ENCODE measurements at regions not wholly inside any gene's neighbourhood (a gene's known extent, or its start where the extent isn't known, plus 50 kb on each side); places are given as distances from the start of the nearest gene placed in this dataset.

DNA sequence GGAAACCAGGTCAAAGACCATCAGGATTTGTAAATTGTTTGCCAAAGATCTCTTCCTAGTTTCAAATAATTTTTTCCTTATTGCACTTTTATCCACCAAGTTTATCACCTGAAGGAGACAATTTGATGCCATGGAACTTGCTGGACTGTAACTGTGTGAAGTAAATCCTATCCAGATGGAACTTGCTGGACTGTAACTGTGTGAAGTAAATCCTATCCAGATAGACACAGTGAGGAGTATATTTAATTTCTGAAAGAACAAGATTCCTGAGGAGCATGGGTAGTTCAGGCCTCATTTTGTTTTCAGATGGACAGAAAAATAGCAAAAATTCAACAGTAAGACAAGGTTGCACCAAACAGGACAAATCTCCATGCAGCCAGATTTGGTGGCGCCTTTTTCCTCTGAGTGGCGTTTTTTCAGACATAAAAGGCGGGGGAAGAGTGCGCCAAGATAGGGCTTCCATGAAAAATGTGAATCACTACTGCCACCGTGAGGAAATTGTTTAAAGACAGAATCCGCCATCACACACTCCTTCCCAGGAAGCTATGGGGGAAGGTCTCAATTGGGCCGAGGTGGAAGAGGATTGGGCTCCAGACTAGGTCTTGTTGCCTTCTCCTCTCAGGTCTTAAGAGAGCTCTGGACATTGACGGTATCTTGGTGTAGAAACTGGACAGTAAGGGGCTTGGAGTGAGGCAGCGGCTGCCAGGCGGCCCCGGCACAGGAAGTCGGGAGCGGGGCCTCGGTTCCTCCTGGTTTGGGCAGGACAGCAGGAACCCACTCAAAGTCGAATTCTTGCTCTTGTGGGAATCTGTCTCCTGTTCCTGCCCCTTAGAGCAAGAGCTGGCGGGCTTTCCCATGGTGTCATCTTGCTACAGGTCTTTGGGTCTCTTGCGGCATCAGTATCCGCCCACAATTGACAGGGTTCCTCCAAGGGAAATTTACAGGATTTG, 234.7 kb downstream of the OR13H1 start:
- no peaks in the 10 kb centered on the region for H3K79me2 ChIP-seq (ENCODE audit: insufficient read depth, low read length)
- DNase-seq (ENCODE audit: low spot score): no peak
- H3K4me2 ChIP-seq (ENCODE audit: low read depth, low read length): no peak overlapping the region
- H3K9me3 ChIP-seq (ENCODE audit: low read length): no peaks in the 10 kb centered on the region
- no peak overlapping the region for H2AFZ ChIP-seq (ENCODE audit: low read length)
- ChIA-PET POLR2A (no interaction called here), CTCF (ENCODE audit: low intra/inter-chr PET ratio, low total read pairs) (no interaction called here)
- H3K36me3 ChIP-seq (replicated peaks in 1 of 2; ENCODE audit: control insufficient read depth in 1 of 2, insufficient read depth in 2 of 2, low read length in 2 of 2): peaks cover 4 to 8% of the 10 kb centered on the region in 2 experiments; a peak in 4 of 5 replicates
- BruUV-seq (replicated peaks): no TSS peak
- H3K9ac ChIP-seq (ENCODE audit: insufficient read depth, low read depth, low read length): no peak overlapping the region
- in situ Hi-C loops (cut with HindIII; ENCODE audit: extremely low pct_ligation_motif_present, low pct_unique_long_range_greater_than_20kb) (no loop called here), intact Hi-C loops (cut with micrococcal nuclease; ENCODE audit: unreplicated experiment) (no loop called here)
- H3K27me3 ChIP-seq (ENCODE audit: control insufficient read depth in 1 of 2, insufficient read depth in 2 of 2, low read length in 2 of 2): no peaks in the 10 kb centered on the region
- H4K20me1 ChIP-seq (ENCODE audit: insufficient read depth, low read length): no peaks in the 10 kb centered on the region
- TF ChIP-seq NAIF1 (CRISPR knock-in tag; IDR thresholded peaks at IDR 0.05; ENCODE audit: borderline replicate concordance): no peak
- no peak for TF ChIP-seq FOXA1 (IDR thresholded peaks at IDR 0.05)
- no peak for TF ChIP-seq FOXA1 (CRISPR knock-in tag; IDR thresholded peaks at IDR 0.05)
- no peak for TF ChIP-seq ZBTB42 (CRISPR knock-in tag; IDR thresholded peaks at IDR 0.05)
- TF ChIP-seq, protein P1, sequence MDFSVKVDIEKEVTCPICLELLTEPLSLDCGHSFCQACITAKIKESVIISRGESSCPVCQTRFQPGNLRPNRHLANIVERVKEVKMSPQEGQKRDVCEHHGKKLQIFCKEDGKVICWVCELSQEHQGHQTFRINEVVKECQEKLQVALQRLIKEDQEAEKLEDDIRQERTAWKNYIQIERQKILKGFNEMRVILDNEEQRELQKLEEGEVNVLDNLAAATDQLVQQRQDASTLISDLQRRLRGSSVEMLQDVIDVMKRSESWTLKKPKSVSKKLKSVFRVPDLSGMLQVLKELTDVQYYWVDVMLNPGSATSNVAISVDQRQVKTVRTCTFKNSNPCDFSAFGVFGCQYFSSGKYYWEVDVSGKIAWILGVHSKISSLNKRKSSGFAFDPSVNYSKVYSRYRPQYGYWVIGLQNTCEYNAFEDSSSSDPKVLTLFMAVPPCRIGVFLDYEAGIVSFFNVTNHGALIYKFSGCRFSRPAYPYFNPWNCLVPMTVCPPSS (IDR thresholded peaks at IDR 0.05): no peak
- TF ChIP-seq CBX2 (IDR thresholded peaks at IDR 0.05; ENCODE audit: low read depth, low read length): no peak
- TF ChIP-seq CBX2 (CRISPR knock-in tag; IDR thresholded peaks at IDR 0.05; ENCODE audit: low read depth): no peak
- no peak for TF ChIP-seq EZH2 (conservative IDR thresholded peaks at IDR 0.05; ENCODE audit: low read depth, low read length)
- no peak for TF ChIP-seq ZNF430 (CRISPR knock-in tag; IDR thresholded peaks at IDR 0.05)
- TF ChIP-seq ZNF253 (CRISPR knock-in tag; IDR thresholded peaks at IDR 0.05; ENCODE audit: borderline replicate concordance): no peak
- TF ChIP-seq ZNF124 (CRISPR knock-in tag; IDR thresholded peaks at IDR 0.05): no peak
- no peak for TF ChIP-seq RBFOX2 (IDR thresholded peaks at IDR 0.05; ENCODE audit: low read depth, low read length)
- TF ChIP-seq YEATS4 (CRISPR knock-in tag; IDR thresholded peaks at IDR 0.05; ENCODE audit: borderline replicate concordance): no peak
- no peak for TF ChIP-seq NR2F6 (IDR thresholded peaks at IDR 0.05)
- no peak for TF ChIP-seq NR2F6 (CRISPR knock-in tag; IDR thresholded peaks at IDR 0.05)
- TF ChIP-seq SSRP1 (CRISPR knock-in tag; IDR thresholded peaks at IDR 0.05): no peak
- TF ChIP-seq ELF3 (CRISPR knock-in tag; IDR thresholded peaks at IDR 0.05): no peak
- TF ChIP-seq ZIK1 (CRISPR knock-in tag; IDR thresholded peaks at IDR 0.05; ENCODE audit: borderline replicate concordance, low read depth): no peak
- no peak for TF ChIP-seq TFAP4 (IDR thresholded peaks at IDR 0.05; ENCODE audit: borderline replicate concordance, low read depth)
- no peak overlapping the region for H3K4me3 ChIP-seq (replicated peaks in 1 of 3; ENCODE audit: insufficient read depth in 1 of 3, low read depth in 2 of 3, low read length in 3 of 3)
- WGBS (ENCODE audit: low lambda C conversion rate): 91% methylated on average over 9 of the region's 18 CpGs
- no peak for FAIRE-seq
- H3K4me1 ChIP-seq (ENCODE audit: insufficient read depth, low read length): no peaks in the 10 kb centered on the region
- H3K27ac ChIP-seq (ENCODE audit: extremely low read length, insufficient read depth, low read length): no peak overlapping the region
- no peak for ATAC-seq

Measured in HepG2 (cell line).